ACC112 (cell line): ENCODE measurements at regions not wholly inside any gene's neighbourhood (a gene's known extent, or its start where the extent isn't known, plus 50 kb on each side); places are given as distances from the start of the nearest gene placed in this dataset.

Experiments used
- H2AFZ ChIP-seq: fragments of 200-600 bp; sonication (generic); one replicate; pipeline ENCODE4 v1.6.0; 2017; ENCODE audit warnings: antibody characterized with exemption, low read length; ENCODE audit not compliant: unreplicated experiment
- H3K27ac ChIP-seq: fragments of 200-600 bp; sonication (generic); 2 replicates; pipeline ENCODE4 v1.5.1; 2014; ENCODE audit warnings: low read depth, mild to moderate bottlenecking, antibody characterized with exemption, low read length, moderate library complexity
- H3K27me3 ChIP-seq: fragments of 200-600 bp; sonication (generic); 2 replicates; pipeline ENCODE4 v1.6.1; 2014; ENCODE audit warnings: mild to moderate bottlenecking, antibody characterized with exemption, low read length, moderate library complexity, mixed read lengths; ENCODE audit not compliant: insufficient read depth
- H3K36me3 ChIP-seq: fragments of 200-600 bp; sonication (generic); 2 replicates; pipeline ENCODE4 v1.6.1; 2016; ENCODE audit warnings: mild to moderate bottlenecking, antibody characterized with exemption, low read length, moderate library complexity, mixed read lengths; ENCODE audit not compliant: insufficient read depth
- H3K4me1 ChIP-seq: fragments of 200-600 bp; sonication (generic); one replicate; pipeline ENCODE4 v1.6.1; 2016; ENCODE audit warnings: low read length, mixed read lengths; ENCODE audit not compliant: insufficient read depth, unreplicated experiment, control insufficient read depth
- H3K4me3 ChIP-seq: fragments of 200-600 bp; sonication (generic); 2 replicates; pipeline ENCODE4 v1.5.1; 2014; ENCODE audit warnings: mild to moderate bottlenecking, low read depth, low read length
- H3K79me2 ChIP-seq: fragments of 200-600 bp; sonication (generic); one replicate; pipeline ENCODE4 v1.6.0; 2016; ENCODE audit warnings: low read length; ENCODE audit not compliant: control insufficient read depth, unreplicated experiment, insufficient read depth

DNA sequence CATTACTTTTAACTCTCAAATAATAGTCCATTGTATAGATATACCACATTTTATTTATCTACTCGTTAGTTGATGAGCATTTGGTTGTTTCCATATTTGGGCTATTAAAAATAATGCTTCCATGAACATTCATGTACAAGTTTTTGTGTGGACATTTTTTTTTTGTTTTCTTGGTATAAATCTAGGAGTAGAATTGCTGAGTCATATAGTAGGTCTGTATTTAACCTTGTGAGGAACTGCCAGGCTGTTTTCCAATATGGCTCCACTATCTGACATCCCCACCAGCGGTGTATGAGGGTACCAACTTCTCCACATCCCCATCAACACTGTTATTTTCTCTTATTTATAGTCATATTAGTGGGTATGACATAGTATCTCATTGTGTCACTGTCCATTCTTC lies 143.1 kb downstream of the RAP2A start:
- Histone ChIP-seq H3K27me3 (no peaks in the 10 kb centered on the region), H3K36me3 (no peaks in the 10 kb centered on the region), H2AFZ (no peak overlapping the region), H3K4me1 (no peaks in the 10 kb centered on the region), H3K79me2 (no peaks in the 10 kb centered on the region), H3K27ac (no peak overlapping the region), H3K4me3 (no peak overlapping the region)

GRCh38 chr13:97582170-97582569 lies 148.2 kb downstream of the RAP2A start:
- no peaks in the 10 kb centered on the region for H3K36me3 ChIP-seq
- H3K27me3 ChIP-seq: peaks cover 21% of the 10 kb centered on the region; the same call in 1 of the 2 replicates
- H3K27ac ChIP-seq: no peak overlapping the region
- no peak overlapping the region for H2AFZ ChIP-seq
- H3K79me2 ChIP-seq: no peaks in the 10 kb centered on the region
- H3K4me3 ChIP-seq: no peak overlapping the region
- no peaks in the 10 kb centered on the region for H3K4me1 ChIP-seq

DNA sequence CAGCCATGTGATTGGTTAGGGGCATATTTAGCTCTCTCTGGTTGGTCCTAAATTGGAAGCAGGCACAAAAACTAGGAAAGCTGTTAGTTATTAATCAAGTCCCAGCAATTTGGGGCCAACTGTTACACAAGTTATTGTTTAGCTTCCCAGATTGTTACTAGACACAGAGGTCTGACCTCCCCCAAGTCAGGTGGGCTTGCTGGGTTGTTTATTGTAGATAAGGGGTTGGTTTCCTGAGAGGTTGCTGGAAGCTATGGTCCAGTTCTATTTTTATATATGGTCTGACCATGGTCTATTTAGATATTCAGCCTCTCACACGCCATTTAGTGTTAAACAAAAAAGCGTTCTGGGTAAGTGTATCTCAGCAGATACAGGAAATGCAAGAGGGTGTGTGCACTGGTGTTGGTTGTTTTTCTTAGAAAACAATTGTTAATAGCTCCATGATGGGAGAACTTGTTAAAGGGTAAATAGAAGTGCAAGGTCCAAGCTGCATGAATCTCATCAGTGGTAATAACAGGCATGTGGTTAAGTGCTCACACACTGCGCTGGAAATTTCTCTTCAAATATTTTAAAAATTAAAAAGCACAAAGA lies 150.0 kb downstream of the RAP2A start:
- Histone ChIP-seq H2AFZ (no peak overlapping the region), H3K79me2 (no peaks in the 10 kb centered on the region), H3K36me3 (no peaks in the 10 kb centered on the region), H3K27ac (no peak overlapping the region), H3K4me1 (no peaks in the 10 kb centered on the region), H3K4me3 (no peak overlapping the region), H3K27me3 (peaks cover 21% of the 10 kb centered on the region; the same call in 1 of the 2 replicates)

GRCh38 chr13:97586941-97587340 lies 153.0 kb downstream of the RAP2A start:
- Histone ChIP-seq H3K4me3 (no peak overlapping the region), H3K36me3 (no peaks in the 10 kb centered on the region), H2AFZ (no peak overlapping the region), H3K4me1 (no peaks in the 10 kb centered on the region), H3K27me3 (peaks cover 21% of the 10 kb centered on the region; the same call in 1 of the 2 replicates), H3K79me2 (no peaks in the 10 kb centered on the region), H3K27ac (no peak overlapping the region)

DNA sequence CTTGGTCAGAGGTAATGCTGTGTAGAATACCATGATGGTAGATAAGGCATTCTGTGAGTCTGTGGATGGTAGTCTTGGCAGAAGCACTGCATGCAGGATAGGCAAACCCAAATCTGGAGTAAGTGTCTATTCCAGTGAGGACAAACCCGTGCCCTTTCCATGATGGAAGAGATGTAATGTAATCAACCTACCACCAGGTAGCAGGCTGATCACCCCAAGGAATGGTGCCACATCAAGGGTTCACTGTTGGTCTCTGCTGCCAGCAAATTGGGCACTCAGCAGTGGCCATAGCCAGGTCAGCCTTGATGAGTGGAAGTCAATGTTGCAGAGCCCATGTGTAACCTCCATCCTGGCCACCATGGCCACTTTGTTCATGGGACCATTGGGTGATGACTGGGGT lies 155.0 kb downstream of the RAP2A start:
- Histone ChIP-seq H3K27me3 (peaks cover 21% of the 10 kb centered on the region; the same call in 1 of the 2 replicates), H2AFZ (no peak overlapping the region), H3K27ac (no peak overlapping the region), H3K79me2 (no peaks in the 10 kb centered on the region), H3K4me3 (no peak overlapping the region), H3K36me3 (no peaks in the 10 kb centered on the region), H3K4me1 (no peaks in the 10 kb centered on the region)

DNA sequence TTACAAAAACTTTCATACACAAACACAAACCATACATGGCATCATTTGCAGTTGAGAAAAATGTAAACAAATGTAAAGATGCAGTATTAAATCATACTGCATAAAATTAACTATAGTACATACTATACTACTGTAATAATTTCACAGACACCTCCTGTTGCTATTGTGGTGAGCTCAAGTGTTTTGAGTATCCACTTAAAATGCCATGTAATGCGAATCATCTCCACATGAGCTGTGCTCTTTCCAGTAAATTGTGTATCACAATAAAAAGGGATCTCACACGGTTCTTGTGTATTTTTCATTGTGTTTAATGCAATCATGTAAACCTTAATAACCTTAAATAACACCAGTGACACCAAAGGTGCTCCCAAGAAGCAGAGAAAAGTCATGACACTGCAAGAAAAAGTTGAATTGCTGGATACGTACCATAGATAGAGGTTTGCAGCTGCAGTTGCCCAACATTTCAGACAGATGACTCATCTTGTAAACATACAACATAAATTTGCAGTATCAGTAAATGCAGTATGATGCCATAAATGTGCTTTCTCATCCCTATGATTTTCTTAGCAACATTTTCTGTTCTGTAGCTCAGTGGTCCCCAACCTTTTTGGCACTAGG lies 166.6 kb downstream of the RAP2A start:
- no peaks in the 10 kb centered on the region for H3K27me3 ChIP-seq

DNA sequence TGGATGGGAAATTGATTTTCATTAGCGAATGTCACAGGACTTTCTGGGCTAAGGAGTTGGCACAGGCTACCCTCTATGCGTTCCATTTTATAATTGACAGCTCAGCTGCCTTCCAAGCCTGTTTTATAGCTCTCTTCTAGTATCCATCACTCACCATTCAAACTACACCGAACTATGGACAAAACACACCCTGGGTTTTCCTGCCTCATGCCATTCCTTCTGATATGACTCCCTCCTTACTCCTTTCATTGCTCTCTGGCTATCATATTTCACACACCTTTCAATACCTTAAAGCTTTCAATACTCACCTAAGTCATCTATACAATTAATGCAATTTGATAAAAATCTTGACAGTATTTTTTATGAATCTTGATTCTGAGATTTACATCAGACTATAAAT lies 181.3 kb downstream of the RAP2A start:
- H3K4me3 ChIP-seq: no peak overlapping the region
- no peaks in the 10 kb centered on the region for H3K4me1 ChIP-seq
- no peaks in the 10 kb centered on the region for H3K79me2 ChIP-seq
- H3K36me3 ChIP-seq: no peaks in the 10 kb centered on the region
- H2AFZ ChIP-seq: no peak overlapping the region
- no peak overlapping the region for H3K27ac ChIP-seq
- H3K27me3 ChIP-seq: peaks cover 27% of the 10 kb centered on the region

More for the DNA sequence above, 166.6 kb downstream of the RAP2A start:
- no peaks in the 10 kb centered on the region for H3K79me2 ChIP-seq
- no peak overlapping the region for H2AFZ ChIP-seq
- peak overlapping the region; percentile 42 for H3K27ac ChIP-seq
- H3K36me3 ChIP-seq: no peaks in the 10 kb centered on the region
- H3K4me3 ChIP-seq: no peak overlapping the region
- no peaks in the 10 kb centered on the region for H3K4me1 ChIP-seq

GRCh38 chr13:97616385-97616784 lies 182.4 kb downstream of the RAP2A start:
- no peak overlapping the region for H3K4me3 ChIP-seq
- peaks cover 27% of the 10 kb centered on the region for H3K27me3 ChIP-seq
- H3K27ac ChIP-seq: no peak overlapping the region
- H3K36me3 ChIP-seq: no peaks in the 10 kb centered on the region
- H3K79me2 ChIP-seq: no peaks in the 10 kb centered on the region
- H2AFZ ChIP-seq: no peak overlapping the region
- no peaks in the 10 kb centered on the region for H3K4me1 ChIP-seq

DNA sequence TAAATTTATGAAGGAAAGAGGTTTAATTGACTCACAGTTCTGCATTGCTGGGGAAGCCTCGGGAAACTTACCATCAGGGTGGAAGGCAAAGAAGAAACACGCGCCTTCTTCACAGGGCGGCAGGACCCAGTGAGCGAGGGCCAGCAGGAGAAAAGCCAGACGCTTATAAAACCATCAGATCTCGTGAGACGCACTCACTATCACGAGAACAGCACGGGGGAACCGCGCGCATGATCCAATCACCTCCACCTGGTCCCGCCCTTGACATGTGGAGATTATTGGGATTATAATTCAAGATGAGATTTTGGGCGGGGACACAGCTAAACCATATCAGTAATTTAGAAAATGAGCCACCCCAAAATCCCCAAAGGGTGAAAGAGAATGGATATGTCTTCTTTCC lies 187.1 kb downstream of the RAP2A start:
- no peak overlapping the region for H2AFZ ChIP-seq
- H3K36me3 ChIP-seq: no peaks in the 10 kb centered on the region
- H3K27ac ChIP-seq: no peak overlapping the region
- no peak overlapping the region for H3K4me3 ChIP-seq
- peaks cover 22% of the 10 kb centered on the region for H3K27me3 ChIP-seq
- no peaks in the 10 kb centered on the region for H3K79me2 ChIP-seq
- no peaks in the 10 kb centered on the region for H3K4me1 ChIP-seq

DNA sequence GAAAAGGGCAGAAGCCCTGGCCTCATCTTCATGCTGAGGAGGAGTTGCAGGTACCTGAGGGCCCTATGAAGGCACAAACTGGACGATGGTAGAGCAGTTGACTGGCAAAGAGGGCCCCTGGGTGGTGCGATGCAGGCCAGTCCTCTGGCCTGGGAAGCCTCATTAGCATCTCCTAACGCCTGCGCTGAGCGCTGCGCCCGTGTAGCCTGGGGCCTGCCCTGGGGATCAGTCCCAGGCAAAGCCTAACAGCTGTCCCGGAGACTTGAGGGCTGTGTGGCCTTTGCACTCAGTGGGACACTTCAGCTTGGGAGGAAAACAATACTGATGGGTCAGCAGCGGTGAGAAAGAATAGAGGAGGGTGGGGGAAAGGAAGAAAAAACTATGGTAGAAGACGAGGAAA lies 187.7 kb downstream of the RAP2A start:
- Histone ChIP-seq H2AFZ (no peak overlapping the region), H3K79me2 (no peaks in the 10 kb centered on the region), H3K4me3 (no peak overlapping the region), H3K27ac (no peak overlapping the region), H3K27me3 (peaks cover 22% of the 10 kb centered on the region), H3K36me3 (no peaks in the 10 kb centered on the region), H3K4me1 (no peaks in the 10 kb centered on the region)

GRCh38 chr13:97627566-97627965 lies 193.6 kb downstream of the RAP2A start:
- H3K4me1 ChIP-seq: peaks cover 6% of the 10 kb centered on the region

More at GRCh38 chr13:97627566-97627965, 193.6 kb downstream of the RAP2A start:
- H3K27me3 ChIP-seq: no peaks in the 10 kb centered on the region; the same call in 1 of the 2 replicates
- H2AFZ ChIP-seq: peak overlapping the region; percentile 12
- H3K4me3 ChIP-seq: 0 out of 2 replicates have a peak overlapping the region, but pooled peaks have one; percentile 30
- no peaks in the 10 kb centered on the region for H3K79me2 ChIP-seq
- H3K36me3 ChIP-seq: no peaks in the 10 kb centered on the region
- H3K27ac ChIP-seq: no peak overlapping the region
